HG03378 (cell line): ENCODE measurements at regions not wholly inside any gene's neighbourhood (a gene's known extent, or its start where the extent isn't known, plus 50 kb on each side); places are given as distances from the start of the nearest gene placed in this dataset.
"Not testable (repeated sequence)": the region's sequence is repeated elsewhere in the genome, so short reads cannot be mapped to it uniquely, and the experiment has no call there.

ENCODE experiments used
- ATAC-seq: cut with Tn5 transposase; IDR thresholded peaks from one replicate; pipeline ENCODE4 v1.9.1; 2021; ENCODE audit warnings: mild to moderate bottlenecking, moderate library complexity; ENCODE audit not compliant: unreplicated experiment

GRCh38 chr9:102941868-102942267 is 53.3 kb upstream of the CYLC2 start:
- ATAC-seq, result no peak

GRCh38 chr9:102922526-102922925 is 72.6 kb upstream of the CYLC2 start:
- no peak for ATAC-seq

- ATAC-seq, result no peak
Observed at GRCh38 chr9:102911185-102911584, 83.9 kb upstream of the CYLC2 start.

- ATAC-seq, result not testable (repeated sequence)
Observed at GRCh38 chr9:102905795-102906194, 89.3 kb upstream of the CYLC2 start.

GRCh38 chr9:102892025-102892424 is 103.1 kb upstream of the CYLC2 start:
- ATAC-seq, result no peak

- not testable (repeated sequence) for ATAC-seq
Observed at GRCh38 chr9:102888747-102889146, 106.4 kb upstream of the CYLC2 start.

- ATAC-seq, result no peak
Observed at GRCh38 chr9:102875687-102876086, 119.4 kb upstream of the CYLC2 start.

GRCh38 chr9:102867488-102867887 is 127.6 kb upstream of the CYLC2 start:
- ATAC-seq, result no peak

- no peak for ATAC-seq
Observed at GRCh38 chr9:102862478-102862877, 132.7 kb upstream of the CYLC2 start.

- no peak for ATAC-seq
Observed at GRCh38 chr9:102855641-102856040, 139.5 kb upstream of the CYLC2 start.

GRCh38 chr9:102845827-102846371 is 149.2 kb upstream of the CYLC2 start:
- ATAC-seq, result no peak

- ATAC-seq, result no peak
Observed at GRCh38 chr9:102844716-102845115, 150.4 kb upstream of the CYLC2 start.

GRCh38 chr9:102842423-102842822 is 152.7 kb upstream of the CYLC2 start:
- no peak for ATAC-seq

GRCh38 chr9:102841376-102841775 is 153.8 kb upstream of the CYLC2 start:
- no peak for ATAC-seq

GRCh38 chr9:102840335-102840734 is 154.8 kb upstream of the CYLC2 start:
- ATAC-seq, result no peak

GRCh38 chr9:102832814-102833213 is 162.3 kb upstream of the CYLC2 start:
- no peak for ATAC-seq

- no peak for ATAC-seq
Observed at GRCh38 chr9:102796244-102796643, 198.9 kb upstream of the CYLC2 start.

GRCh38 chr9:102795532-102795931 is 199.6 kb upstream of the CYLC2 start:
- ATAC-seq, result no peak

- no peak for ATAC-seq
Observed at GRCh38 chr9:102779356-102779755, 215.8 kb upstream of the CYLC2 start.

- no peak for ATAC-seq
Observed at GRCh38 chr9:102778746-102779145, 216.4 kb upstream of the CYLC2 start.

- ATAC-seq, result no peak
Observed at GRCh38 chr9:102770704-102771103, 224.4 kb upstream of the CYLC2 start.

GRCh38 chr9:102769307-102769706 is 225.8 kb upstream of the CYLC2 start:
- no peak for ATAC-seq

- ATAC-seq, result no peak
Observed at GRCh38 chr9:102768002-102768401, 227.1 kb upstream of the CYLC2 start.
